ENCODE measurements at regions not wholly inside any gene's neighbourhood (a gene's known extent, or its start where the extent isn't known, plus 50 kb on each side); places are given as distances from the start of the nearest gene placed in this dataset.

- no peak for DNase-seq
- ChIA-PET CTCF (ENCODE audit: partially characterized antibody) (no interaction called here), POLR2A (ENCODE audit: partially characterized antibody) (no interaction called here)
- intact Hi-C loops (cut with micrococcal nuclease): no loop called here
- Histone ChIP-seq H3K27me3 (ENCODE audit: insufficient read depth, low read length) (no peaks in the 10 kb centered on the region), H3K4me3 (ENCODE audit: low read length in 2 of 2) (no peak overlapping the region), H3K4me1 (ENCODE audit: insufficient read depth, low read length) (peaks cover 9% of the 10 kb centered on the region), H3K36me3 (ENCODE audit: insufficient read depth, low read length) (no peaks in the 10 kb centered on the region), H3K27ac (ENCODE audit: low read depth, low read length) (no peak overlapping the region), H3K9me3 (ENCODE audit: control insufficient read depth in 1 of 2, low read length in 2 of 2) (no peaks in the 10 kb centered on the region)
- peaks cover 0 to 4% (median 0%) of the 10 kb centered on the region in 8 donors for H3K9me3 Mint-ChIP-seq
- H3K27ac Mint-ChIP-seq: no peak overlapping the region
- no peak overlapping the region for H3K4me3 Mint-ChIP-seq
- peaks cover 3 to 8% (median 7%) of the 10 kb centered on the region in 4 donors for H3K4me1 Mint-ChIP-seq
- no peaks in the 10 kb centered on the region for H3K27me3 Mint-ChIP-seq
- H3K36me3 Mint-ChIP-seq: no peaks in the 10 kb centered on the region
These were observed 636.2 kb downstream of the DIAPH3 start for GRCh38 chr13:59527500-59527899.

- CTCF ChIA-PET (ENCODE audit: partially characterized antibody): interaction anchor here (1.2 kb wide), 1 partner anchor 140 kb away, joined by 6 read pairs; no protein-coding TSS in a partner anchor
- Histone ChIP-seq H3K4me3 (ENCODE audit: low read length in 2 of 2) (no peak overlapping the region), H3K27ac (ENCODE audit: low read depth, low read length) (no peak overlapping the region), H3K36me3 (ENCODE audit: insufficient read depth, low read length) (no peaks in the 10 kb centered on the region), H3K9me3 (ENCODE audit: control insufficient read depth in 1 of 2, low read length in 2 of 2) (no peaks in the 10 kb centered on the region), H3K27me3 (ENCODE audit: insufficient read depth, low read length) (no peaks in the 10 kb centered on the region), H3K4me1 (ENCODE audit: insufficient read depth, low read length) (peaks cover 9% of the 10 kb centered on the region)
- Mint-ChIP-seq H3K27ac (peak overlapping the region in 5 of 7 donors; percentile 4 to 76 (median 51)), H3K4me1 (peaks cover 3 to 8% (median 7%) of the 10 kb centered on the region in 4 donors), H3K36me3 (no peaks in the 10 kb centered on the region), H3K4me3 (peak overlapping the region in 6 of 8 donors; percentile 3 to 73 (median 54)), H3K9me3 (peaks cover 0 to 4% (median 0%) of the 10 kb centered on the region in 8 donors), H3K27me3 (no peaks in the 10 kb centered on the region)
- intact Hi-C loops (cut with micrococcal nuclease): no loop called here
- POLR2A ChIA-PET (ENCODE audit: partially characterized antibody): interaction anchor here (1.0 kb wide), 1 partner anchor 140 kb away, joined by 4 read pairs; no protein-coding TSS in a partner anchor
- peak in 3 of 5 donors; percentile 2 to 13 (median 8) for DNase-seq
These were observed 632.1 kb downstream of the DIAPH3 start for GRCh38 chr13:59531571-59532091.

GRCh38 chr13:59532405-59532804 is 631.3 kb downstream of the DIAPH3 start:
- Histone ChIP-seq H3K4me3 (ENCODE audit: low read length in 2 of 2) (no peak overlapping the region), H3K4me1 (ENCODE audit: insufficient read depth, low read length) (peaks cover 9% of the 10 kb centered on the region), H3K27me3 (ENCODE audit: insufficient read depth, low read length) (no peaks in the 10 kb centered on the region), H3K36me3 (ENCODE audit: insufficient read depth, low read length) (no peaks in the 10 kb centered on the region), H3K27ac (ENCODE audit: low read depth, low read length) (no peak overlapping the region), H3K9me3 (ENCODE audit: control insufficient read depth in 1 of 2, low read length in 2 of 2) (no peaks in the 10 kb centered on the region)
- H3K4me3 Mint-ChIP-seq: no peak overlapping the region
- DNase-seq: no peak
- no peaks in the 10 kb centered on the region for H3K27me3 Mint-ChIP-seq
- no peaks in the 10 kb centered on the region for H3K36me3 Mint-ChIP-seq
- ChIA-PET POLR2A (ENCODE audit: partially characterized antibody) (no interaction called here), CTCF (ENCODE audit: partially characterized antibody) (interaction anchor here (1.2 kb wide), 1 partner anchor 141 kb away, joined by 6 read pairs; no protein-coding TSS in a partner anchor)
- peaks cover 3 to 8% (median 7%) of the 10 kb centered on the region in 4 donors for H3K4me1 Mint-ChIP-seq
- peaks cover 0 to 2% (median 0%) of the 10 kb centered on the region in 8 donors for H3K9me3 Mint-ChIP-seq
- intact Hi-C loops (cut with micrococcal nuclease): no loop called here
- no peak overlapping the region for H3K27ac Mint-ChIP-seq

- Mint-ChIP-seq H3K4me3 (no peak overlapping the region), H3K4me1 (peaks cover 3 to 8% (median 7%) of the 10 kb centered on the region in 4 donors), H3K36me3 (no peaks in the 10 kb centered on the region), H3K27ac (no peak overlapping the region), H3K27me3 (peaks cover 0 to 2% of the 10 kb centered on the region in 2 donors), H3K9me3 (no peaks in the 10 kb centered on the region)
- H3K27ac ChIP-seq (ENCODE audit: low read depth, low read length): no peak overlapping the region
- no peak overlapping the region for H3K4me3 ChIP-seq (ENCODE audit: low read length in 2 of 2)
- intact Hi-C loops (cut with micrococcal nuclease): no loop called here
- ChIA-PET CTCF (ENCODE audit: partially characterized antibody) (no interaction called here), POLR2A (ENCODE audit: partially characterized antibody) (no interaction called here)
- H3K36me3 ChIP-seq (ENCODE audit: insufficient read depth, low read length): no peaks in the 10 kb centered on the region
- H3K9me3 ChIP-seq (ENCODE audit: control insufficient read depth in 1 of 2, low read length in 2 of 2): no peaks in the 10 kb centered on the region
- DNase-seq: no peak
- H3K27me3 ChIP-seq (ENCODE audit: insufficient read depth, low read length): no peaks in the 10 kb centered on the region
- peaks cover 9% of the 10 kb centered on the region for H3K4me1 ChIP-seq (ENCODE audit: insufficient read depth, low read length)
These were observed 629.9 kb downstream of the DIAPH3 start for GRCh38 chr13:59533561-59534555.

- no peaks in the 10 kb centered on the region for H3K9me3 Mint-ChIP-seq
- H3K4me3 ChIP-seq (ENCODE audit: low read length in 2 of 2): no peak overlapping the region
- no peaks in the 10 kb centered on the region for H3K27me3 ChIP-seq (ENCODE audit: insufficient read depth, low read length)
- POLR2A ChIA-PET (ENCODE audit: partially characterized antibody): no interaction called here
- no peaks in the 10 kb centered on the region for H3K9me3 ChIP-seq (ENCODE audit: control insufficient read depth in 1 of 2, low read length in 2 of 2)
- peaks cover 0 to 2% of the 10 kb centered on the region in 2 donors for H3K27me3 Mint-ChIP-seq
- no peaks in the 10 kb centered on the region for H3K36me3 Mint-ChIP-seq
- peaks cover 9% of the 10 kb centered on the region for H3K4me1 ChIP-seq (ENCODE audit: insufficient read depth, low read length)
- H3K27ac Mint-ChIP-seq: no peak overlapping the region
- intact Hi-C loops (cut with micrococcal nuclease): no loop called here
- H3K4me1 Mint-ChIP-seq: peaks cover 3 to 8% (median 7%) of the 10 kb centered on the region in 4 donors
- H3K36me3 ChIP-seq (ENCODE audit: insufficient read depth, low read length): no peaks in the 10 kb centered on the region
- no peak overlapping the region for H3K4me3 Mint-ChIP-seq
- CTCF ChIA-PET (ENCODE audit: partially characterized antibody): no interaction called here
- no peak for DNase-seq
- no peak overlapping the region for H3K27ac ChIP-seq (ENCODE audit: low read depth, low read length)
These were observed 628.9 kb downstream of the DIAPH3 start for GRCh38 chr13:59534806-59535205.

GRCh38 chr13:59537500-59537899 is 626.2 kb downstream of the DIAPH3 start:
- Histone ChIP-seq H3K36me3 (ENCODE audit: insufficient read depth, low read length) (no peaks in the 10 kb centered on the region), H3K27ac (ENCODE audit: low read depth, low read length) (no peak overlapping the region), H3K27me3 (ENCODE audit: insufficient read depth, low read length) (no peaks in the 10 kb centered on the region), H3K4me1 (ENCODE audit: insufficient read depth, low read length) (no peaks in the 10 kb centered on the region), H3K9me3 (ENCODE audit: control insufficient read depth in 1 of 2, low read length in 2 of 2) (no peaks in the 10 kb centered on the region), H3K4me3 (ENCODE audit: low read length in 2 of 2) (no peak overlapping the region)
- Mint-ChIP-seq H3K9me3 (peaks cover 0 to 3% (median 0%) of the 10 kb centered on the region in 8 donors), H3K4me1 (no peaks in the 10 kb centered on the region), H3K27ac (no peak overlapping the region), H3K36me3 (no peaks in the 10 kb centered on the region), H3K27me3 (peaks cover 2 to 4% of the 10 kb centered on the region in 2 donors), H3K4me3 (no peak overlapping the region)
- ChIA-PET POLR2A (ENCODE audit: partially characterized antibody) (no interaction called here), CTCF (ENCODE audit: partially characterized antibody) (no interaction called here)
- intact Hi-C loops (cut with micrococcal nuclease): no loop called here
- no peak for DNase-seq

- Mint-ChIP-seq H3K27me3 (peaks cover 3 to 4% of the 10 kb centered on the region in 2 donors), H3K9me3 (peaks cover 0 to 3% (median 0%) of the 10 kb centered on the region in 8 donors), H3K4me3 (no peak overlapping the region), H3K36me3 (no peaks in the 10 kb centered on the region), H3K4me1 (no peaks in the 10 kb centered on the region), H3K27ac (no peak overlapping the region)
- Histone ChIP-seq H3K27me3 (ENCODE audit: insufficient read depth, low read length) (no peaks in the 10 kb centered on the region), H3K4me3 (ENCODE audit: low read length in 2 of 2) (no peak overlapping the region), H3K27ac (ENCODE audit: low read depth, low read length) (no peak overlapping the region), H3K9me3 (ENCODE audit: control insufficient read depth in 1 of 2, low read length in 2 of 2) (no peaks in the 10 kb centered on the region), H3K36me3 (ENCODE audit: insufficient read depth, low read length) (no peaks in the 10 kb centered on the region), H3K4me1 (ENCODE audit: insufficient read depth, low read length) (no peaks in the 10 kb centered on the region)
- POLR2A ChIA-PET (ENCODE audit: partially characterized antibody): no interaction called here
- DNase-seq: no peak
- CTCF ChIA-PET (ENCODE audit: partially characterized antibody): no interaction called here
- intact Hi-C loops (cut with micrococcal nuclease): no loop called here
These were observed 625.2 kb downstream of the DIAPH3 start for GRCh38 chr13:59538512-59538911.

Measured in CD4-positive, alpha-beta memory T cell (primary cell).